ENCODE measurements at regions not wholly inside any gene's neighbourhood (a gene's known extent, or its start where the extent isn't known, plus 50 kb on each side); places are given as distances from the start of the nearest gene placed in this dataset.
"Not testable (repeated sequence)": the region's sequence is repeated elsewhere in the genome, so short reads cannot be mapped to it uniquely, and the experiment has no call there.

- DNase-seq (ENCODE audit: low spot score), result not testable (repeated sequence)
Observed at GRCh38 chr17:21470422-21470821, 94.3 kb downstream of the KCNJ12 start.

GRCh38 chr17:21470861-21471260, 94.7 kb downstream of the KCNJ12 start:
- no peak for DNase-seq (ENCODE audit: low spot score)

- DNase-seq (ENCODE audit: low spot score), result no peak
Observed at GRCh38 chr17:21474815-21475214, 98.7 kb downstream of the KCNJ12 start.

GRCh38 chr17:21475571-21475970, 99.4 kb downstream of the KCNJ12 start:
- DNase-seq (ENCODE audit: low spot score), result no peak

- no peak for DNase-seq (ENCODE audit: low spot score)
Observed at GRCh38 chr17:21476867-21477266, 100.7 kb downstream of the KCNJ12 start.

- no peak for DNase-seq (ENCODE audit: low spot score)
Observed at GRCh38 chr17:21482189-21482865, 106.2 kb downstream of the KCNJ12 start.

GRCh38 chr17:21488043-21488442, 111.9 kb downstream of the KCNJ12 start:
- not testable (repeated sequence) for DNase-seq (ENCODE audit: low spot score)

GRCh38 chr17:21493993-21494392, 117.8 kb downstream of the KCNJ12 start:
- no peak for DNase-seq (ENCODE audit: low spot score)

- DNase-seq (ENCODE audit: low spot score), result no peak
Observed at GRCh38 chr17:21495281-21495680, 119.1 kb downstream of the KCNJ12 start.

GRCh38 chr17:21500064-21500463, 123.9 kb downstream of the KCNJ12 start:
- no peak for DNase-seq (ENCODE audit: low spot score)

- not testable (repeated sequence) for DNase-seq (ENCODE audit: low spot score)
Observed at GRCh38 chr17:21501927-21502700, 126.0 kb downstream of the KCNJ12 start.

- DNase-seq (ENCODE audit: low spot score), result no peak
Observed at GRCh38 chr17:21505819-21506815, 130.0 kb downstream of the KCNJ12 start.

GRCh38 chr17:21507806-21508205, 131.6 kb downstream of the KCNJ12 start:
- not testable (repeated sequence) for DNase-seq (ENCODE audit: low spot score)

- no peak for DNase-seq (ENCODE audit: low spot score)
Observed at GRCh38 chr17:21508211-21508610, 132.1 kb downstream of the KCNJ12 start.

- not testable (repeated sequence) for DNase-seq (ENCODE audit: low spot score)
Observed at GRCh38 chr17:21509356-21509755, 133.2 kb downstream of the KCNJ12 start.

GRCh38 chr17:21510686-21511362, 134.7 kb downstream of the KCNJ12 start:
- DNase-seq (ENCODE audit: low spot score), result no peak

- DNase-seq (ENCODE audit: low spot score), result peak; percentile 83
Observed at GRCh38 chr17:21511363-21512195, 135.4 kb downstream of the KCNJ12 start.

GRCh38 chr17:21512307-21513011, 136.3 kb downstream of the KCNJ12 start:
- DNase-seq (ENCODE audit: low spot score), result no peak

- peak; percentile 70 for DNase-seq (ENCODE audit: low spot score)
Observed at GRCh38 chr17:21513012-21513570, 136.9 kb downstream of the KCNJ12 start.

- not testable (repeated sequence) for DNase-seq (ENCODE audit: low spot score)
Observed at GRCh38 chr17:21514567-21514966, 138.4 kb downstream of the KCNJ12 start.

Measured in kidney tubule cell (primary cell).